Nephron (organoid): ENCODE measurements at regions not wholly inside any gene's neighbourhood (a gene's known extent, or its start where the extent isn't known, plus 50 kb on each side); places are given as distances from the start of the nearest gene placed in this dataset.

Experiments used
- H3K27ac Mint-ChIP-seq, 3 experiments: 2 replicates each; pipeline ENCODE4 v1.8.0; 2020; ENCODE audit warnings: mixed read lengths in 3 of 3, mild to moderate bottlenecking in 2 of 3, moderate library complexity in 1 of 3
- H3K27me3 Mint-ChIP-seq: 2 replicates; pipeline ENCODE4 v1.8.0; 2021; ENCODE audit warnings: low read depth, mild to moderate bottlenecking, moderate library complexity, mixed read lengths
- H3K36me3 Mint-ChIP-seq: 2 replicates; pipeline ENCODE4 v1.8.0; 2020; ENCODE audit warnings: low read depth, mixed read lengths
- H3K4me1 Mint-ChIP-seq: 2 replicates; pipeline ENCODE4 v1.8.0; 2020; ENCODE audit warnings: mixed read lengths
- H3K4me3 Mint-ChIP-seq, 3 experiments: 2 replicates each; pipeline ENCODE4 v1.8.0; 2020; ENCODE audit warnings: mild to moderate bottlenecking in 3 of 3, mixed read lengths in 3 of 3, moderate library complexity in 2 of 3
- H3K9me3 Mint-ChIP-seq: 2 replicates; pipeline ENCODE4 v1.8.0; 2020; ENCODE audit warnings: mixed read lengths
- TF ChIP-seq, protein P1 (sequence below), 3 experiments: fragments of 200-600 bp; sonication (generic); IDR thresholded peaks; one replicate each; pipeline ENCODE4 v1.5.0; 2021; ENCODE audit warnings: antibody characterized with exemption in 3 of 3; ENCODE audit not compliant: unreplicated experiment in 3 of 3

DNA sequence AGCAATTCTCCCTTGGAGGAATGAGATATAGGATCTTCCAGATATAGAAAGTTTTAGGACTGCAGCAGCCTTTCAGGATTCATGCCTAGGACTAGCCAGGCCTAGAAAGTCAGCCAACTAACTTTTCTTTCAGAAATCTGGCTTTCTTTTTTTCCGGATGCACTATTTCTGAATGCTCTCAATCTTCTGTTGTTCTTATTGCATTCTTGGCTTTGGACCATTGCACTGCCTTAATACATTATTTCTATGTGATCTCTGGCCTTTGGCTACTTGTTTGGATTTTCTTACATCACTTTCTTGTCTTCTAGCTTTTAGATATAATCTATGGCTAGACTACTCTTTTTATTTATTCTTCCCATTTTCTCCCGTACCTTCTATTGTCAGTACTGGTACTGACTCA lies 813.1 kb upstream of the HTR2C start:
- Mint-ChIP-seq H3K27ac (peak overlapping the region in 1 of 3 experiments; percentile 7), H3K4me3 (no peak overlapping the region), H3K36me3 (no peaks in the 10 kb centered on the region), H3K4me1 (peaks cover 30% of the 10 kb centered on the region), H3K27me3 (no peaks in the 10 kb centered on the region), H3K9me3 (no peaks in the 10 kb centered on the region)
- TF ChIP-seq, protein P1, sequence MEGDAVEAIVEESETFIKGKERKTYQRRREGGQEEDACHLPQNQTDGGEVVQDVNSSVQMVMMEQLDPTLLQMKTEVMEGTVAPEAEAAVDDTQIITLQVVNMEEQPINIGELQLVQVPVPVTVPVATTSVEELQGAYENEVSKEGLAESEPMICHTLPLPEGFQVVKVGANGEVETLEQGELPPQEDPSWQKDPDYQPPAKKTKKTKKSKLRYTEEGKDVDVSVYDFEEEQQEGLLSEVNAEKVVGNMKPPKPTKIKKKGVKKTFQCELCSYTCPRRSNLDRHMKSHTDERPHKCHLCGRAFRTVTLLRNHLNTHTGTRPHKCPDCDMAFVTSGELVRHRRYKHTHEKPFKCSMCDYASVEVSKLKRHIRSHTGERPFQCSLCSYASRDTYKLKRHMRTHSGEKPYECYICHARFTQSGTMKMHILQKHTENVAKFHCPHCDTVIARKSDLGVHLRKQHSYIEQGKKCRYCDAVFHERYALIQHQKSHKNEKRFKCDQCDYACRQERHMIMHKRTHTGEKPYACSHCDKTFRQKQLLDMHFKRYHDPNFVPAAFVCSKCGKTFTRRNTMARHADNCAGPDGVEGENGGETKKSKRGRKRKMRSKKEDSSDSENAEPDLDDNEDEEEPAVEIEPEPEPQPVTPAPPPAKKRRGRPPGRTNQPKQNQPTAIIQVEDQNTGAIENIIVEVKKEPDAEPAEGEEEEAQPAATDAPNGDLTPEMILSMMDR (IDR thresholded peaks at IDR 0.05; ENCODE audit: unreplicated experiment in 3 of 3), result no peak

DNA sequence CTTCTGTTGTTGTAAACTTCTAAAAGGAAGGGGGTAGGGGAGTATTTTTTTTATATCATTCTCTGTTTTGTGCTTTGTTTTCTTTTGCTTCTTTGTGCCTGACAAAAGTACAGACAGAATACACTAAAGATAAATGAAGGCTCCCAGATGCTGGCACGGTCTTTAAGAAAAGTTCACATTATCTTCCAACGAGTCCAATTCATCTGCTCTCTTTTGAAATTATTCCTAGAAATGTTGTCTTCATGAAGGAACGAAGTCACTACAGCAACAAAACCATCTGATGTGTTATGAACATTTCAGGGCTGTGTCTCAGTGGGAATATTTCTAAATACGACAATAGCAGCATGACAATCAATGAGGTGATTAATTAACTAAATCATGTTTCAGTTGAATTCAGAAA lies 813.8 kb upstream of the HTR2C start:
- TF ChIP-seq, protein P1 (IDR thresholded peaks at IDR 0.05; ENCODE audit: unreplicated experiment in 3 of 3), result no peak

DNA sequence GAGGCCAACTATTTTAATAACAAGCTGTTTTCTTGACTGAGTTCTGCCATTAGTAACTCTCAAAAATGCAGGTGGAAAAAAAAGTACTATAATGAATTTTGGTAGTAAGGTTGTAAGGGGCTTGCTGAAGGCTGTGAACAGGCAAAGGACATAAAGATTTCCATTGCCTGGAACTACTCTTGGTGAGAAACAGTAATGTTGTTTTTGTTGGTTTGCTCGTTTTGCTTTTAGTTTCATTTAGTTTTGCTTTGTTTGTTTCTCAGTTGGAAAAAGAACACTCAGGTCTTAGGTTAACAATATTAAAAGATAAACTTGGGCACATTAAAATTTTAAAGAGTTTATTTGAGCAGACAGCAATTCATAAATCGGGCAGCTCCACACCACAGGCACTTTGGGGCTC lies 824.5 kb upstream of the HTR2C start:
- Mint-ChIP-seq H3K4me3 (no peak overlapping the region), H3K27ac (no peak overlapping the region), H3K9me3 (peaks cover 17% of the 10 kb centered on the region), H3K36me3 (no peaks in the 10 kb centered on the region), H3K27me3 (no peaks in the 10 kb centered on the region), H3K4me1 (peaks cover 12% of the 10 kb centered on the region)
- TF ChIP-seq, protein P1 (IDR thresholded peaks at IDR 0.05; ENCODE audit: unreplicated experiment in 3 of 3), result no peak

More for the DNA sequence above, 813.8 kb upstream of the HTR2C start:
- no peak overlapping the region for H3K4me3 Mint-ChIP-seq
- H3K9me3 Mint-ChIP-seq, result no peaks in the 10 kb centered on the region
- H3K4me1 Mint-ChIP-seq, result peaks cover 24% of the 10 kb centered on the region
- H3K27ac Mint-ChIP-seq, result peak overlapping the region in 2 of 3 experiments; percentile 18 to 47
- no peaks in the 10 kb centered on the region for H3K27me3 Mint-ChIP-seq
- no peaks in the 10 kb centered on the region for H3K36me3 Mint-ChIP-seq

DNA sequence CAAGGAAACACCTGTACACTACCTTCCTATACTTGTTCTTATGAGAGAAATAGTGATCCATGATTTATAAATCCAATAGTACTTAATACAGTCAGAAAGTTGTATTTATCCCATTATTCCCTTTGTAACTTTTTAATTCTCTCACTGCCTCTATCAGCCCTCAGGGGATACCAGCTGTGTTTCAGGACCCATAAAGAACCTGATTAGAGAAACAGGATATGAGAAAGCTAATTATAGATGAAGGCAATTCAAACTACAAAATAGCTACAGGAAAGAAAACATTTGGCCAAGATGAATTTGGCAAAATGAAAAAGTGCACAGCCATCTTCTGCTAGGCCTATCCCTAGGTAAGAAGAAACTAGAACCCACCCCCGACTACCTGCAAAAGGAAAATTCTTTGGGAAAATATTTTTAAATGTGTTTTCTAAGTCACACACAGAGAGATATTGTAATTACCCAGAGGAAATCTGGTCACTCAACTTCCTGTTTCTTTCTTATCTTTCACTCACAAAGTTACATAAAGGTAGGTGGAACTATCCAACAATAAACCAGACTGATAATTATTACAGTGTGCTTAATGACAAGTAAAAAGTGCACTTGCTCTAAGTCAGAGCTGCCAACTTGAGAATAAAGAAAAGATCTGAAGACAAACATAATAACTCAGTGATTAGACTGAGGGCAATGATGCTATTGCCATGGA lies 836.5 kb upstream of the HTR2C start:
- Mint-ChIP-seq H3K4me1 (no peaks in the 10 kb centered on the region), H3K4me3 (no peak overlapping the region), H3K36me3 (no peaks in the 10 kb centered on the region), H3K27me3 (no peaks in the 10 kb centered on the region), H3K27ac (no peak overlapping the region), H3K9me3 (no peaks in the 10 kb centered on the region)
- TF ChIP-seq, protein P1 (IDR thresholded peaks at IDR 0.05; ENCODE audit: unreplicated experiment in 3 of 3), result no peak

DNA sequence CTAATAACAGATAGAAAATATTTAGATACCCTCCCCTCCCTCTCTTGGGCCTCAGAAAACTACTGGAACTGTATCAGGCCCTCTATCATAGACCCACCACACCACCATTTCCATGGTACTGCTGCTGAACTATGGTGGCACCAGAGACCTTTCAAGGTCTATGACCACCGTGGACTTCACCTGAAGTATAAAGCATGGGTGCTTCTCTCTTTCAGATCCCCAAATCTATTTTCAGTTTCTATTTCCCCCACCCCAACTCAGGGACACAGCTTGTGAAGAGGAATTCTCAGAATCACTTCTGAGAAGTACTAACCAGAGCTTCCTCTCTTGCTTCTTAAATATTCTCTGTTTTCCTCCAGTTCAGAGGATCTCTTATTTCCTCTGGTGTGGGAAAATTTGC lies 840.8 kb upstream of the HTR2C start:
- Mint-ChIP-seq H3K9me3 (no peaks in the 10 kb centered on the region), H3K36me3 (no peaks in the 10 kb centered on the region), H3K4me1 (no peaks in the 10 kb centered on the region), H3K27me3 (no peaks in the 10 kb centered on the region), H3K27ac (no peak overlapping the region), H3K4me3 (no peak overlapping the region)
- TF ChIP-seq, protein P1 (IDR thresholded peaks at IDR 0.05; ENCODE audit: unreplicated experiment in 3 of 3), result no peak

DNA sequence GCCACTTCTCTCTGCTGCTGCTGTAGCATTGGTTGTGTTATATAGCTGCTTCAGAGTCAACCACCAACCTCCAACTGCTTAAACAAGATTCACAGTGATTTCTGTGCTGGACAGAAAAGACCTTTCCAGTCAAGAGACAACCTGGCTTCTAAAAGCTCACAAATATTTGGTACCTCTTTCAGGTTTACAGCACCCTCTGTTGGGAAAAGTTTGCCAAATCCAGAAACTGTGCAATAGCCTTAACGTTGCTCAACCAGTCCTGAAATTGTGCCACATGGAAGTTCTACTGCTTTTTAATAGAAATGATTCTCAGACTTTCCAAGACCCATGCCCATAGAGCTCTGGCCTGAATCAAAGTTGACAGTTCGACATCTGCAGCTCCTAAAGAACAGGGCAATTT lies 842.1 kb upstream of the HTR2C start:
- TF ChIP-seq, protein P1 (IDR thresholded peaks at IDR 0.05; ENCODE audit: unreplicated experiment in 3 of 3), result peak; percentile 28 to 47 (median 38)
- H3K27me3 Mint-ChIP-seq, result no peaks in the 10 kb centered on the region
- H3K27ac Mint-ChIP-seq, result peak overlapping the region in 1 of 3 experiments; percentile 62
- H3K9me3 Mint-ChIP-seq, result no peaks in the 10 kb centered on the region
- no peaks in the 10 kb centered on the region for H3K36me3 Mint-ChIP-seq
- no peaks in the 10 kb centered on the region for H3K4me1 Mint-ChIP-seq
- H3K4me3 Mint-ChIP-seq, result no peak overlapping the region
